ENCODE measurements at regions not wholly inside any gene's neighbourhood (a gene's known extent, or its start where the extent isn't known, plus 50 kb on each side); places are given as distances from the start of the nearest gene placed in this dataset.

GRCh38 chr3:41092844-41093243 lies 106.5 kb upstream of the CTNNB1 start:
- TF ChIP-seq CTCF (IDR thresholded peaks at IDR 0.05) = no peak
- TF ChIP-seq, protein P1, sequence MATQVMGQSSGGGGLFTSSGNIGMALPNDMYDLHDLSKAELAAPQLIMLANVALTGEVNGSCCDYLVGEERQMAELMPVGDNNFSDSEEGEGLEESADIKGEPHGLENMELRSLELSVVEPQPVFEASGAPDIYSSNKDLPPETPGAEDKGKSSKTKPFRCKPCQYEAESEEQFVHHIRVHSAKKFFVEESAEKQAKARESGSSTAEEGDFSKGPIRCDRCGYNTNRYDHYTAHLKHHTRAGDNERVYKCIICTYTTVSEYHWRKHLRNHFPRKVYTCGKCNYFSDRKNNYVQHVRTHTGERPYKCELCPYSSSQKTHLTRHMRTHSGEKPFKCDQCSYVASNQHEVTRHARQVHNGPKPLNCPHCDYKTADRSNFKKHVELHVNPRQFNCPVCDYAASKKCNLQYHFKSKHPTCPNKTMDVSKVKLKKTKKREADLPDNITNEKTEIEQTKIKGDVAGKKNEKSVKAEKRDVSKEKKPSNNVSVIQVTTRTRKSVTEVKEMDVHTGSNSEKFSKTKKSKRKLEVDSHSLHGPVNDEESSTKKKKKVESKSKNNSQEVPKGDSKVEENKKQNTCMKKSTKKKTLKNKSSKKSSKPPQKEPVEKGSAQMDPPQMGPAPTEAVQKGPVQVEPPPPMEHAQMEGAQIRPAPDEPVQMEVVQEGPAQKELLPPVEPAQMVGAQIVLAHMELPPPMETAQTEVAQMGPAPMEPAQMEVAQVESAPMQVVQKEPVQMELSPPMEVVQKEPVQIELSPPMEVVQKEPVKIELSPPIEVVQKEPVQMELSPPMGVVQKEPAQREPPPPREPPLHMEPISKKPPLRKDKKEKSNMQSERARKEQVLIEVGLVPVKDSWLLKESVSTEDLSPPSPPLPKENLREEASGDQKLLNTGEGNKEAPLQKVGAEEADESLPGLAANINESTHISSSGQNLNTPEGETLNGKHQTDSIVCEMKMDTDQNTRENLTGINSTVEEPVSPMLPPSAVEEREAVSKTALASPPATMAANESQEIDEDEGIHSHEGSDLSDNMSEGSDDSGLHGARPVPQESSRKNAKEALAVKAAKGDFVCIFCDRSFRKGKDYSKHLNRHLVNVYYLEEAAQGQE (IDR thresholded peaks at IDR 0.05; ENCODE audit: insufficient read depth in 1 of 2, low read depth in 2 of 2, low read length in 1 of 2) = no peak
- TF ChIP-seq POLR2AphosphoS5 (IDR thresholded peaks at IDR 0.05; ENCODE audit: low read depth, low read length) = no peak
- TF ChIP-seq TCF7L2 (IDR thresholded peaks at IDR 0.05; ENCODE audit: low read depth, low read length) = no peak
